Type B pancreatic cell (in vitro differentiated cells): ENCODE measurements at regions not wholly inside any gene's neighbourhood (a gene's known extent, or its start where the extent isn't known, plus 50 kb on each side); places are given as distances from the start of the nearest gene placed in this dataset.
"Not testable (repeated sequence)": the region's sequence is repeated elsewhere in the genome, so short reads cannot be mapped to it uniquely, and the experiment has no call there.

Source experiments
- DNase-seq: peaks from one replicate; pipeline ENCODE4 v3.0.0; 2021; ENCODE audit warnings: mixed read lengths; ENCODE audit not compliant: unreplicated experiment; ENCODE audit errors: extremely low spot score
- H3K27ac Mint-ChIP-seq: 2 replicates; pipeline ENCODE4 v1.8.0; 2021; ENCODE audit warnings: mild to moderate bottlenecking, mixed read lengths
- H3K27me3 Mint-ChIP-seq: 2 replicates; pipeline ENCODE4 v1.8.0; 2021; ENCODE audit warnings: mixed read lengths
- H3K36me3 Mint-ChIP-seq: 2 replicates; pipeline ENCODE4 v1.8.0; 2021; ENCODE audit warnings: mixed read lengths
- H3K4me1 Mint-ChIP-seq: one replicate; pipeline ENCODE4 v1.8.0; 2021; ENCODE audit warnings: mixed read lengths; ENCODE audit not compliant: unreplicated experiment
- H3K4me3 Mint-ChIP-seq: 2 replicates; pipeline ENCODE4 v1.8.0; 2021; ENCODE audit warnings: mild to moderate bottlenecking, mixed read lengths
- H3K9me3 Mint-ChIP-seq: 2 replicates; pipeline ENCODE4 v1.8.0; 2021; ENCODE audit warnings: mixed read lengths
- TF ChIP-seq, protein P1 (sequence below): fragments of 200-600 bp; sonication (generic); conservative IDR thresholded peaks from 2 replicates; pipeline ENCODE4 v1.5.0; 2021; ENCODE audit warnings: antibody characterized with exemption, mild to moderate bottlenecking

DNA sequence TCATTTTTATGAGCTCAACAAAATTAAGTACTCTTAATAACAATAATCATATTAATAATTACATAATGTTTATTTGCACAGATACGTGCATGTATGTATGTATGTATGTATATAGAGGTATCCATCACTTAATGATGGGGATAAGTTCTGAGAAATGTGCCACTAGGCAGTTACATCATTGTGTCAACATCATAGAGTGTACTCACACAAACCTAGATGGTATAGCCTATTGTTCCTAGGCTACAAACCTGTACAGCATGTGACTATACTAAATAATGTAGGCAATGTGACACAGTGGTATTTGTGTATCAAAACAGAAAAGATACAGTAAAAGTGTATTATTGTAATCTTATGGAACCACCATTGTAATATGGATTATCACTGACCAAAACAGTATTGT, 874.7 kb upstream of the GBE1 start:
- H3K9me3 Mint-ChIP-seq = no peaks in the 10 kb centered on the region
- no peak overlapping the region for H3K27ac Mint-ChIP-seq
- no peaks in the 10 kb centered on the region for H3K36me3 Mint-ChIP-seq
- peaks cover 5% of the 10 kb centered on the region for H3K4me1 Mint-ChIP-seq
- H3K4me3 Mint-ChIP-seq = no peak overlapping the region
- DNase-seq = no peak
- TF ChIP-seq, protein P1, sequence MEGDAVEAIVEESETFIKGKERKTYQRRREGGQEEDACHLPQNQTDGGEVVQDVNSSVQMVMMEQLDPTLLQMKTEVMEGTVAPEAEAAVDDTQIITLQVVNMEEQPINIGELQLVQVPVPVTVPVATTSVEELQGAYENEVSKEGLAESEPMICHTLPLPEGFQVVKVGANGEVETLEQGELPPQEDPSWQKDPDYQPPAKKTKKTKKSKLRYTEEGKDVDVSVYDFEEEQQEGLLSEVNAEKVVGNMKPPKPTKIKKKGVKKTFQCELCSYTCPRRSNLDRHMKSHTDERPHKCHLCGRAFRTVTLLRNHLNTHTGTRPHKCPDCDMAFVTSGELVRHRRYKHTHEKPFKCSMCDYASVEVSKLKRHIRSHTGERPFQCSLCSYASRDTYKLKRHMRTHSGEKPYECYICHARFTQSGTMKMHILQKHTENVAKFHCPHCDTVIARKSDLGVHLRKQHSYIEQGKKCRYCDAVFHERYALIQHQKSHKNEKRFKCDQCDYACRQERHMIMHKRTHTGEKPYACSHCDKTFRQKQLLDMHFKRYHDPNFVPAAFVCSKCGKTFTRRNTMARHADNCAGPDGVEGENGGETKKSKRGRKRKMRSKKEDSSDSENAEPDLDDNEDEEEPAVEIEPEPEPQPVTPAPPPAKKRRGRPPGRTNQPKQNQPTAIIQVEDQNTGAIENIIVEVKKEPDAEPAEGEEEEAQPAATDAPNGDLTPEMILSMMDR = no peak
- H3K27me3 Mint-ChIP-seq = no peaks in the 10 kb centered on the region

DNA sequence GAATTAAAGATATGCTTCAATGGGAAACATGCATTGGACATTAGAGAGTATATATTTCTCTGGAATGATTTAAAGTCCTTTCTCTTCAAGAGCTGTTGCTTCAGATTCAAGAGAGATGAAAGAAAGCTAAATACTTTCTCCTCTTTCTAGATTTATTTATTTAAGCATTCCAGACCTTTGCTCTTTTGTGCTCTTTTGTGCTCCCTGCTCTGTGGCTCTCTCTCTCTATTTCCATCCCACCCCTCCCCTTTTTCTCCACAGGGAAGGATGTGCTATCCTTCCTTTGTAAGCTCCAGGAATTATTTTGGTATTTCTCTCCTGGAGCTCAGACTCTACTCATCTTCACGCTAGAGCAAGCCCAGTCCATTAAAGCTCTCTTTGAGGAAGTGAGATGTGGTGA, 871.9 kb upstream of the GBE1 start:
- Mint-ChIP-seq H3K9me3 (no peaks in the 10 kb centered on the region), H3K4me3 (no peak overlapping the region), H3K4me1 (peaks cover 5% of the 10 kb centered on the region), H3K36me3 (no peaks in the 10 kb centered on the region), H3K27ac (no peak overlapping the region), H3K27me3 (no peaks in the 10 kb centered on the region)
- no peak for DNase-seq
- TF ChIP-seq, protein P1 = no peak

DNA sequence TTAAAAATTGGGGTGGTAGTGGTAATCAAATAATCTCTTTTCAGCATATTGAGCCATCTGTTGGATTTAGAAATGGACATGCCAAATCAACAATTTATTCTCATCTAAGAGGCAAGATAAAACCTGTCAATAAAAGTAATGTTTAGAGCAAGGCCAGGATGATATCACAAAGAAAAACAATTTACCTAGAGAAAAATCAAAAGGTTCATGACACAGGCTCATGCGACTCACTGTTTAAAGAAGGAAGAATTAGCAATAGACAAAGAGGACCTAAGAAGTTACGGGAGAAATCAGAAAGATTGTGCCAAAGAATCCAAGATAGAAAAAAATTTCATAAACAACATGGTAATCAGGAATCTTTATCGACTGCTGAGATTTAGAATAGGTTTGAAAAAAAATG, 868.5 kb upstream of the GBE1 start:
- no peak for DNase-seq
- no peak overlapping the region for H3K4me3 Mint-ChIP-seq
- H3K27ac Mint-ChIP-seq = no peak overlapping the region
- TF ChIP-seq, protein P1 = no peak
- H3K36me3 Mint-ChIP-seq = no peaks in the 10 kb centered on the region
- H3K4me1 Mint-ChIP-seq = peaks cover 5% of the 10 kb centered on the region
- no peaks in the 10 kb centered on the region for H3K27me3 Mint-ChIP-seq
- H3K9me3 Mint-ChIP-seq = no peaks in the 10 kb centered on the region

- H3K27me3 Mint-ChIP-seq = no peaks in the 10 kb centered on the region
- no peak overlapping the region for H3K27ac Mint-ChIP-seq
- no peaks in the 10 kb centered on the region for H3K9me3 Mint-ChIP-seq
- no peaks in the 10 kb centered on the region for H3K36me3 Mint-ChIP-seq
- DNase-seq = no peak
- TF ChIP-seq, protein P1 = no peak
- peaks cover 2% of the 10 kb centered on the region for H3K4me1 Mint-ChIP-seq
- no peak overlapping the region for H3K4me3 Mint-ChIP-seq
These were observed 867.1 kb upstream of the GBE1 start for GRCh38 chr3:82628385-82629014.

DNA sequence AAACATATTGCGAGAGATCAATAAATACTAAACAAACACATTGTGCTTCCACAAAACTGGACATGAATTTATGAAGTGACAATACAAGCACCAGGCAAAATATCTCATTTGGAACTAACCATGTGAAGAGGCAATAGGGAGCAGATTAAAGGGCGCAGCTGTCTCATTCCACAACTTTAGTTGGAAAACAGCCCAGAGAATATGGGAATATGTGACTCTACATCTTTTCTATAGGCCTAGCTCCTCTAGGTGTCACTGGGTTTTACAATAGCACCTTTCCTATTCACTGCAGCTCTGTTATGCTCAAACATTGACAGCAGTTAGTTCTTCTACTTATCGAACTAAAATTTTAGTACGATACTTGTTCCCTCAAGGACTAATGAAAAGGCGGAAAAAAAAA, 866.3 kb upstream of the GBE1 start:
- H3K4me3 Mint-ChIP-seq = no peak overlapping the region
- H3K9me3 Mint-ChIP-seq = no peaks in the 10 kb centered on the region
- no peaks in the 10 kb centered on the region for H3K27me3 Mint-ChIP-seq
- no peak overlapping the region for H3K27ac Mint-ChIP-seq
- DNase-seq = no peak
- no peaks in the 10 kb centered on the region for H3K36me3 Mint-ChIP-seq
- TF ChIP-seq, protein P1 = no peak
- no peaks in the 10 kb centered on the region for H3K4me1 Mint-ChIP-seq

- not testable (repeated sequence) for H3K4me1 Mint-ChIP-seq, H3K36me3 Mint-ChIP-seq, DNase-seq, H3K4me3 Mint-ChIP-seq, H3K27ac Mint-ChIP-seq, H3K27me3 Mint-ChIP-seq, H3K9me3 Mint-ChIP-seq
These were observed 859.3 kb upstream of the GBE1 start for GRCh38 chr3:82620744-82621143.
